ENCODE measurements at regions not wholly inside any gene's neighbourhood (a gene's known extent, or its start where the extent isn't known, plus 50 kb on each side); places are given as distances from the start of the nearest gene placed in this dataset.

GRCh38 chr5:92729088-92729487 lies 851.9 kb downstream of the NR2F1-AS1 start:
- no peaks in the 10 kb centered on the region for H3K36me3 Mint-ChIP-seq (ENCODE audit: low read depth)
- H3F3A ChIP-seq (replicated peaks; ENCODE audit: low read depth) = no peaks in the 10 kb centered on the region
- H3K9me3 Mint-ChIP-seq = no peaks in the 10 kb centered on the region
- no peak overlapping the region for H3K4me2 ChIP-seq
- H3K27ac Mint-ChIP-seq = no peak overlapping the region
- H3K4me1 ChIP-seq (ENCODE audit: insufficient read depth) = no peaks in the 10 kb centered on the region
- no peaks in the 10 kb centered on the region; the same call in 1 of the 2 replicates for H3K9me2 ChIP-seq (ENCODE audit: insufficient read depth)
- no peak overlapping the region for H3K27ac ChIP-seq (ENCODE audit: low read depth)
- TF ChIP-seq REST (IDR thresholded peaks at IDR 0.05; ENCODE audit: unreplicated experiment) (no peak), EZH2phosphoT487 (IDR thresholded peaks at IDR 0.05; ENCODE audit: unreplicated experiment) (no peak), CTCF (conservative IDR thresholded peaks at IDR 0.05; ENCODE audit: low read depth in 2 of 2) (no peak), NANOG (IDR thresholded peaks at IDR 0.05; ENCODE audit: borderline replicate concordance) (no peak), ETS1 (IDR thresholded peaks at IDR 0.05) (no peak), ZNF331 (CRISPR knock-in tag; IDR thresholded peaks at IDR 0.05; ENCODE audit: low read depth) (no peak), POLR2AphosphoS5 (IDR thresholded peaks at IDR 0.05; ENCODE audit: low read depth) (no peak)
- no peaks in the 10 kb centered on the region for H4K20me1 ChIP-seq (replicated peaks; ENCODE audit: insufficient read depth)
- H3K79me2 ChIP-seq (replicated peaks; ENCODE audit: insufficient read depth) = no peaks in the 10 kb centered on the region
- H3K4me3 ChIP-seq = no peak overlapping the region
- H2AFZ ChIP-seq = no peak overlapping the region
- no peak for ATAC-seq
- H3K27me3 Mint-ChIP-seq (ENCODE audit: insufficient read depth, low read depth, poor library complexity) = no peaks in the 10 kb centered on the region
- no peaks in the 10 kb centered on the region for H3K4me1 Mint-ChIP-seq
- H3K36me3 ChIP-seq (ENCODE audit: insufficient read depth) = no peaks in the 10 kb centered on the region
- H3K27me3 ChIP-seq (ENCODE audit: insufficient read depth) = no peaks in the 10 kb centered on the region
- no peak for DNase-seq (ENCODE audit: low spot score)
- H3K4me3 Mint-ChIP-seq = no peak overlapping the region

GRCh38 chr5:92715946-92716520 lies 865.0 kb downstream of the NR2F1-AS1 start:
- Histone ChIP-seq H3K9me2 (ENCODE audit: insufficient read depth) (no peaks in the 10 kb centered on the region), H3F3A (replicated peaks; ENCODE audit: low read depth) (no peaks in the 10 kb centered on the region), H3K4me3 (no peak overlapping the region), H3K27me3 (ENCODE audit: insufficient read depth) (no peaks in the 10 kb centered on the region), H2AFZ (no peak overlapping the region), H3K27ac (ENCODE audit: low read depth) (no peak overlapping the region), H3K4me1 (ENCODE audit: insufficient read depth) (no peaks in the 10 kb centered on the region), H4K20me1 (replicated peaks; ENCODE audit: insufficient read depth) (no peaks in the 10 kb centered on the region), H3K79me2 (replicated peaks; ENCODE audit: insufficient read depth) (no peaks in the 10 kb centered on the region), H3K4me2 (no peak overlapping the region), H3K36me3 (ENCODE audit: insufficient read depth) (no peaks in the 10 kb centered on the region)
- ATAC-seq (no peak), DNase-seq (ENCODE audit: low spot score) (no peak)
- Mint-ChIP-seq H3K27me3 (ENCODE audit: insufficient read depth, low read depth, poor library complexity) (no peaks in the 10 kb centered on the region), H3K27ac (no peak overlapping the region), H3K4me3 (no peak overlapping the region), H3K36me3 (ENCODE audit: low read depth) (no peaks in the 10 kb centered on the region), H3K4me1 (peaks cover 15% of the 10 kb centered on the region; the same call in 2 of the 3 replicates), H3K9me3 (no peaks in the 10 kb centered on the region)
- TF ChIP-seq REST (IDR thresholded peaks at IDR 0.05; ENCODE audit: unreplicated experiment) = no peak
- TF ChIP-seq STAT1 (IDR thresholded peaks at IDR 0.05; ENCODE audit: unreplicated experiment) = no peak

Measured in GM23338 (cell line).